Endothelial cell (in vitro differentiated cells): ENCODE measurements at regions not wholly inside any gene's neighbourhood (a gene's known extent, or its start where the extent isn't known, plus 50 kb on each side); places are given as distances from the start of the nearest gene placed in this dataset.

Experiments used
- DNase-seq: peaks from one replicate; pipeline ENCODE4 v3.0.0; 2021; ENCODE audit warnings: low spot score
- H3K27ac Mint-ChIP-seq: one replicate; pipeline ENCODE4 v1.8.0; 2021; ENCODE audit warnings: mixed read lengths, inconsistent platforms; ENCODE audit not compliant: unreplicated experiment
- H3K27me3 Mint-ChIP-seq: one replicate; pipeline ENCODE4 v1.8.0; 2021; ENCODE audit warnings: mild to moderate bottlenecking, moderate library complexity, mixed read lengths, inconsistent platforms; ENCODE audit not compliant: unreplicated experiment
- H3K36me3 Mint-ChIP-seq: one replicate; pipeline ENCODE4 v1.8.0; 2021; ENCODE audit warnings: mild to moderate bottlenecking, low read depth, mixed read lengths, inconsistent platforms; ENCODE audit not compliant: unreplicated experiment
- H3K4me1 Mint-ChIP-seq: one replicate; pipeline ENCODE4 v1.8.0; 2021; ENCODE audit warnings: mild to moderate bottlenecking, mixed read lengths, inconsistent platforms; ENCODE audit not compliant: unreplicated experiment
- H3K4me3 Mint-ChIP-seq: one replicate; pipeline ENCODE4 v1.8.0; 2021; ENCODE audit warnings: mild to moderate bottlenecking, mixed read lengths, inconsistent platforms; ENCODE audit not compliant: unreplicated experiment
- H3K9me3 Mint-ChIP-seq: one replicate; pipeline ENCODE4 v1.8.0; 2021; ENCODE audit warnings: mixed read lengths, inconsistent platforms; ENCODE audit not compliant: unreplicated experiment
- CTCF ChIP-seq: fragments of 200-600 bp; sonication (generic); IDR thresholded peaks from one replicate; pipeline ENCODE4 v1.5.0; 2021; ENCODE audit warnings: antibody characterized with exemption; ENCODE audit not compliant: unreplicated experiment

- H3K36me3 Mint-ChIP-seq, result no peaks in the 10 kb centered on the region
- no peak overlapping the region for H3K4me3 Mint-ChIP-seq
- H3K4me1 Mint-ChIP-seq, result peaks cover 24% of the 10 kb centered on the region
- no peaks in the 10 kb centered on the region for H3K9me3 Mint-ChIP-seq
- peaks cover 14% of the 10 kb centered on the region for H3K27me3 Mint-ChIP-seq
- no peak overlapping the region for H3K27ac Mint-ChIP-seq
- TF ChIP-seq CTCF, result no peak
- no peak for DNase-seq
Observed at GRCh38 chr7:36080843-36081242, 72.2 kb upstream of the EEPD1 start.

GRCh38 chr7:36082216-36082615 is 70.8 kb upstream of the EEPD1 start:
- Mint-ChIP-seq H3K9me3 (no peaks in the 10 kb centered on the region), H3K4me1 (peaks cover 18% of the 10 kb centered on the region), H3K4me3 (no peak overlapping the region), H3K27ac (no peak overlapping the region), H3K27me3 (peaks cover 14% of the 10 kb centered on the region), H3K36me3 (no peaks in the 10 kb centered on the region)
- DNase-seq, result no peak
- no peak for TF ChIP-seq CTCF

GRCh38 chr7:36082910-36083309 is 70.1 kb upstream of the EEPD1 start:
- Mint-ChIP-seq H3K36me3 (peaks cover 4% of the 10 kb centered on the region), H3K9me3 (no peaks in the 10 kb centered on the region), H3K27me3 (peaks cover 14% of the 10 kb centered on the region), H3K4me1 (peaks cover 18% of the 10 kb centered on the region), H3K27ac (peak overlapping the region; percentile 13), H3K4me3 (no peak overlapping the region)
- DNase-seq, result no peak
- no peak for TF ChIP-seq CTCF

- peaks cover 18% of the 10 kb centered on the region for H3K4me1 Mint-ChIP-seq
- no peaks in the 10 kb centered on the region for H3K9me3 Mint-ChIP-seq
- H3K4me3 Mint-ChIP-seq, result no peak overlapping the region
- H3K27me3 Mint-ChIP-seq, result peaks cover 15% of the 10 kb centered on the region
- TF ChIP-seq CTCF, result no peak
- no peak overlapping the region for H3K27ac Mint-ChIP-seq
- no peak for DNase-seq
- peaks cover 10% of the 10 kb centered on the region for H3K36me3 Mint-ChIP-seq
Observed at GRCh38 chr7:36083626-36084380, 69.3 kb upstream of the EEPD1 start.

- H3K27ac Mint-ChIP-seq, result no peak overlapping the region
- no peak overlapping the region for H3K4me3 Mint-ChIP-seq
- DNase-seq, result peak; percentile 50
- TF ChIP-seq CTCF, result no peak
- peaks cover 15% of the 10 kb centered on the region for H3K27me3 Mint-ChIP-seq
- H3K4me1 Mint-ChIP-seq, result peaks cover 18% of the 10 kb centered on the region
- H3K9me3 Mint-ChIP-seq, result no peaks in the 10 kb centered on the region
- H3K36me3 Mint-ChIP-seq, result peaks cover 11% of the 10 kb centered on the region
Observed at GRCh38 chr7:36084485-36085091, 68.5 kb upstream of the EEPD1 start.
